ENCODE measurements at regions not wholly inside any gene's neighbourhood (a gene's known extent, or its start where the extent isn't known, plus 50 kb on each side); places are given as distances from the start of the nearest gene placed in this dataset.

DNA sequence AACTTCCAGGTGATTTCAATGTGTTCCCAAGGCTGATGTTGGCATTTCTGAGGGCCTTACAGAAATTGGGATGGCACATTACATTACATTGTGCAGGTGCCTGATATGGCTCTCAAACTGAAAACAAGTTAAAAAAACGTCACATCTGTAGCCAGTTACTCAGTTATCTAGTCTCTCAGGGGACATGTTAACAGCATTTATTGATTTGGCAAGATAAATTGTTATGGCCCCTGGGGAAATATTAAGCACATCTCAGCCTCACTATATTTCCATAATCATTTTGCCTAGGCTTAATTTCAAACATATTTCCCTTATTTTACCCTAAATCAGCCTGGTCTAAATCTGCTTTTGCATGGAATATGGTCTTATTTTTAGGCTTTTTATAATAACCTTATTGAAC is 290.0 kb downstream of the IL15 start:
- no peak for DNase-seq

DNA sequence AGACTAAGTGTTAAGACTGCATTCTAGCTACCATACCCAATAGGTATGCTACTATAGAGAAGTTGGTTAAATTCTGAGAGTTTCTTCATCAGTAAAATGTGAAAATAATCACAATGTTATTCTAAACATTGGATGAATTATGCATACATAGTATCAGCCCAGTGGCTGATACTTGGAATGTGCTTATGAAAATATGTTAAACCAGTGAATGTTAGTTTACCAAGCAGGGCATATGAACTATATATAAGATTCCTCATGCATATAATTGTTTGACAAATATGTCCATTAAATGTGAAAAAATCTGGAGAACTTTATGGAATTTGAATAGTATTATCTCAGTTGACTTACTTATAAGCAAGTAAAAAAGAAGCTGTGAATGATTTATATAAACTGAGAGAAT is 296.1 kb downstream of the IL15 start:
- DNase-seq, result no peak

GRCh38 chr4:141933978-141934377 is 297.6 kb downstream of the IL15 start:
- peak; percentile 3 for DNase-seq

DNA sequence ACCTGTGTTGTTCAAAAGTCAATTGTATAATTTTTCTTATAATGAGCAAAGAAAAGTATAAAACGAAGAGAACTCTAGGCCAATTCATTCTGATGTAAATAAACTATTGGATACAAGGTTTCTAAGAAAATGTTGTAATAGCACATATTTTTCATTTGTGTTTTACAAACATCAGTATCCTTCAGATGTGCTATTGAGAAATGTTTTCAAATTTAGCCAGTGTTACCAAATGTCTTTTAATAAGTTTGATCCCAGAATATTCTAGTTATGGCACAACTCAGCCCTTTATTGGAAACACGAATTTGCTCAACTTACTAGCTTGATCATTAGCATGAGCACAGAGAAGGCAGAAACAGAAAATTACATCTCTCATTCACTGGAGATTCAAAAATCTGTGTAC is 319.3 kb downstream of the IL15 start:
- no peak for DNase-seq

- DNase-seq, result no peak
Observed at GRCh38 chr4:141957416-141957815, 321.0 kb downstream of the IL15 start.

DNA sequence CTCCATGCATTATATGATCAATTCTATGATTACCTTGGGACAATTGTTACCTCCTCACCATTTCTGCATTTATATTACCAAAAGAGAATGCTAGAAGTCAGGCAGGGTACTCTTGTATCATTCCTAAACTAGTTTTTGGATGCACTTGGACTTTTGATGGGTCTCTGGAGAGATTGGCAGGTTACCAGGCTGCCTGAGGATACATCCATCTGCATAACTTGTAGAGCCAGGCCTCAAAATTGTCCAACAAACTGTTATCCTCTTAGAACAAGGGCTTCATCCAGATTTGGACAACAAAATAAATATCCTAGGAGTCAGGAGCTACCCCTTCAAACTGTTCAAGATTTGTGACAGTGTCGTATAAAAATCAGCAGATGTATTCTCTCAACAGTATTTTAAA is 326.1 kb downstream of the IL15 start:
- DNase-seq, result no peak

DNA sequence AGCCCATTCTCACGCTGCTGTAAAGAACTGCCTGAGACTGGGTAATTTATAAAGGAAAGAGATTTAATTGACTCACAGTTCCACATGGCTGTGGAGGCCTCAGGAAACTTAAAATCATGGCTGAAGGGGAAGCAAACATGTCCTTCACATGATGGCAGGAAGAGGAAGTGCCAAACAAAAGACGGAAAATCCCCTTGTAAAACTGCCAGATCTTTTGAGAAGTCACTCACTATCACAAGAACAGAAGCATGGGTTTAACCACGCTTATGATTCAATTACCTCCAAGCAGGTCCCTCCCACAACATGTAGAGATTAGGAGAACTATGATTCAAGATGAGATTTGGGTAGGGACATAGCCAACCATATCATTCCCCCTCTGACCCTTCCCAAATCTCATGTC is 335.5 kb downstream of the IL15 start:
- DNase-seq, result no peak

GRCh38 chr4:141972950-141973349 is 336.6 kb downstream of the IL15 start:
- no peak for DNase-seq

All from DMS53 (cell line).